K562 (cell line): ENCODE measurements at regions not wholly inside any gene's neighbourhood (a gene's known extent, or its start where the extent isn't known, plus 50 kb on each side); places are given as distances from the start of the nearest gene placed in this dataset.

Experiments
- ATAC-seq: fragments of 200-7000 bp; cut with Tn5 transposase; 3 replicates; pipeline ENCODE4 v1.9.1; 2020; ENCODE audit warnings: moderate library complexity
- BruUV-seq: library from RNA; stranded (reverse); fragments of 400-500 nt; replicated peaks from 2 replicates; lab custom pipeline; 2021; lab: Mats Ljungman, UMichigan
- CTCF ChIA-PET: fragments of 300-600 bp; formaldehyde crosslinking; extraction: SDS; loops from one replicate; lab custom pipeline; 2021; ENCODE audit warnings: low intra/inter-chr PET ratio; lab: Yijun Ruan, JAX
- POLR2A ChIA-PET: fragments of 300-600, 350-650 bp; sonication (Branson Sonifier 250); formaldehyde crosslinking; extraction: SDS; loops from one replicate; lab custom pipeline; 2021; ENCODE audit warnings: antibody characterized with exemption, inconsistent platforms; lab: Yijun Ruan, JAX
- DNase-seq, 4 experiments: peaks; one replicate each; pipeline versions ENCODE4 v3.0.0 to v3.0.0-alpha.2; 2011 to 2018; ENCODE audit warnings: low spot score in 3 of 4, mixed read lengths in 3 of 4; ENCODE audit errors: extremely low read depth in 1 of 4
- FAIRE-seq: peaks from 2 replicates; lab custom pipeline; 2011; peaks lifted over from hg19 to GRCh38; lab: Jason Lieb, UNC
- H2AFZ ChIP-seq: 2 replicates; pipeline ENCODE4 v1.6.0; 2011; ENCODE audit warnings: low read depth, low read length, control low read depth, inconsistent platforms
- H3K27ac ChIP-seq: fragments of 200-600 bp; 3 replicates; pipeline ENCODE4 v1.8.0; 2011; ENCODE audit warnings: low read depth, mild to moderate bottlenecking, control low read depth, inconsistent platforms, low read length, moderate library complexity, mixed read lengths; ENCODE audit errors: extremely low read depth
- H3K27me3 ChIP-seq, 2 experiments: fragments of 300-600 bp in 1 of 2; 2 replicates in 1 of 2; 3 replicates in 1 of 2; pipeline versions ENCODE4 v1.6.0 to v1.8.0; 2011; ENCODE audit warnings: inconsistent platforms in 2 of 2, low read length in 2 of 2, mild to moderate bottlenecking in 1 of 2, mixed read lengths in 1 of 2, moderate library complexity in 1 of 2; ENCODE audit not compliant: control insufficient read depth in 2 of 2, insufficient read depth in 2 of 2
- H3K36me3 ChIP-seq: fragments of 300-600 bp; 3 replicates; pipeline ENCODE4 v1.8.0; 2011; ENCODE audit warnings: mild to moderate bottlenecking, low read length, inconsistent platforms; ENCODE audit not compliant: control insufficient read depth, insufficient read depth
- H3K4me1 ChIP-seq, 2 experiments: fragments of 200-600 bp in 1 of 2; replicated peaks in 1 of 2; 2 replicates in 1 of 2; 3 replicates in 1 of 2; pipeline versions ENCODE4 v1.5.1 to v1.8.0; 2011; ENCODE audit warnings: inconsistent platforms in 2 of 2, low read length in 2 of 2, mild to moderate bottlenecking in 1 of 2, mixed read lengths in 1 of 2, moderate library complexity in 1 of 2; ENCODE audit not compliant: control insufficient read depth in 2 of 2, insufficient read depth in 2 of 2
- H3K4me2 ChIP-seq: 2 replicates; pipeline ENCODE4 v1.6.1; 2011; ENCODE audit warnings: low read length, control low read depth, inconsistent platforms, mixed read lengths; ENCODE audit not compliant: insufficient read depth
- H3K4me3 ChIP-seq: fragments of 200-600 bp; sonication (generic), shearing (Covaris generic); 2 replicates; pipeline ENCODE4 v1.5.1; 2016; ENCODE audit warnings: control low read depth, inconsistent platforms
- H3K79me2 ChIP-seq: fragments of 200-600 bp; 3 replicates; pipeline ENCODE4 v1.8.0; 2011; ENCODE audit warnings: low read length, inconsistent platforms; ENCODE audit not compliant: control insufficient read depth, insufficient read depth
- H3K9ac ChIP-seq, 2 experiments: 2 replicates each; pipeline versions ENCODE4 v1.6.0 to v1.6.1; 2011; ENCODE audit warnings: low read depth in 2 of 2, low read length in 2 of 2, control low read depth in 1 of 2, inconsistent platforms in 1 of 2, mild to moderate bottlenecking in 1 of 2, mixed read lengths in 1 of 2; ENCODE audit not compliant: insufficient read depth in 1 of 2
- H3K9me1 ChIP-seq: one replicate; pipeline ENCODE4 v1.6.0; 2011; ENCODE audit warnings: inconsistent platforms, mild to moderate bottlenecking, low read length, moderate library complexity; ENCODE audit not compliant: control insufficient read depth, insufficient read depth
- H3K9me3 ChIP-seq: replicated peaks from 2 replicates; pipeline ENCODE4 v1.5.1; 2011; ENCODE audit warnings: low read depth, low read length, inconsistent platforms; ENCODE audit not compliant: control insufficient read depth, insufficient read depth
- H4K20me1 ChIP-seq: replicated peaks from 2 replicates; pipeline ENCODE4 v1.6.1; 2011; ENCODE audit warnings: low read length, inconsistent platforms, mixed read lengths; ENCODE audit not compliant: control insufficient read depth, insufficient read depth
- ARNT ChIP-seq, 2 experiments: fragments of 450-650 bp; IDR thresholded peaks; 2 replicates each; pipeline ENCODE4 v1.6.1; 2016; ENCODE audit warnings: mild to moderate bottlenecking in 1 of 2
- CREBBP ChIP-seq: IDR thresholded peaks from one replicate; pipeline ENCODE4 v1.6.1; 2012; ENCODE audit warnings: low read depth, mild to moderate bottlenecking, control low read depth, inconsistent platforms, low read length
- HDAC8 ChIP-seq: fragments of 450-650 bp; IDR thresholded peaks from 2 replicates; pipeline ENCODE4 v1.6.1; 2016; ENCODE audit warnings: mild to moderate bottlenecking, missing genetic modification characterization, moderate library complexity, missing compliant biosample characterization
- JUNB ChIP-seq: fragments of 450-650 bp; formaldehyde crosslinking; conservative IDR thresholded peaks from 2 replicates; pipeline ENCODE4 v1.4.0; 2020; ENCODE audit warnings: mild to moderate bottlenecking
- KDM4B ChIP-seq, 2 experiments: fragments of 450-650 bp in 1 of 2; sonication (generic) in 1 of 2; IDR thresholded peaks; 2 replicates each; pipeline ENCODE4 v1.6.1; 2016 to 2017; ENCODE audit warnings: borderline replicate concordance in 2 of 2, antibody characterized with exemption in 1 of 2, low read depth in 1 of 2, mild to moderate bottlenecking in 1 of 2
- OTX1 ChIP-seq: fragments of 450-650 bp; formaldehyde crosslinking; IDR thresholded peaks from 2 replicates; pipeline ENCODE4 v1.4.0; 2022; ENCODE audit warnings: mild to moderate bottlenecking
- RFX5 ChIP-seq: IDR thresholded peaks from 2 replicates; pipeline ENCODE4 v1.6.1; 2011; ENCODE audit warnings: low read depth, mild to moderate bottlenecking, improper control_type of control experiment, low read length
- SRSF3 ChIP-seq: fragments of 200-400 bp; formaldehyde crosslinking; IDR thresholded peaks from 2 replicates; pipeline ENCODE4 v1.6.1; 2016; ENCODE audit warnings: mild to moderate bottlenecking, low read length, moderate library complexity; ENCODE audit not compliant: insufficient read depth
- ZNF143 ChIP-seq: sonication (generic); formaldehyde crosslinking; IDR thresholded peaks from 2 replicates; pipeline ENCODE4 v1.9.0; 2022; ENCODE audit warnings: mild to moderate bottlenecking, missing genetic modification reagents
- ZNF316 ChIP-seq: fragments of 450-650 bp; IDR thresholded peaks from 2 replicates; pipeline ENCODE4 v1.6.1; 2016
- ZNF408 ChIP-seq: fragments of 250-450 bp; sonication (Bioruptor Pico); IDR thresholded peaks from 2 replicates; pipeline ENCODE4 v1.4.0; 2020; ENCODE audit warnings: low read depth, mild to moderate bottlenecking, moderate library complexity
- ZNF583 ChIP-seq: fragments of 250-450 bp; sonication (Bioruptor Pico); IDR thresholded peaks from 2 replicates; pipeline ENCODE4 v1.4.0; 2020
- WGBS: fragments of 100-300 bp; shearing (Covaris generic); methylation state at CpG from one replicate; pipeline ENCODE4 v1.1.6; 2016; ENCODE audit warnings: low coverage, mixed read lengths; ENCODE audit not compliant: insufficient coverage; ENCODE audit errors: missing lambda C conversion rate; 5-methylcytosine and 5-hydroxymethylcytosine counted together
- in situ Hi-C: fragments of 300-500 bp; cut with MboI; formaldehyde crosslinking; loops from 4 replicates; pipeline ENCODE4 v1.15.0; 2018; ENCODE audit warnings: inconsistent platforms, mixed read lengths
- intact Hi-C: fragments of 100-400 bp; cut with micrococcal nuclease; formaldehyde crosslinking; loops from 2 replicates; pipeline ENCODE4 v1.14.2; 2022
- TF ChIP-seq, protein P1 (sequence below): fragments of 450-650 bp; IDR thresholded peaks from 2 replicates; pipeline ENCODE4 v1.7.0; 2016; ENCODE audit warnings: borderline replicate concordance

DNA sequence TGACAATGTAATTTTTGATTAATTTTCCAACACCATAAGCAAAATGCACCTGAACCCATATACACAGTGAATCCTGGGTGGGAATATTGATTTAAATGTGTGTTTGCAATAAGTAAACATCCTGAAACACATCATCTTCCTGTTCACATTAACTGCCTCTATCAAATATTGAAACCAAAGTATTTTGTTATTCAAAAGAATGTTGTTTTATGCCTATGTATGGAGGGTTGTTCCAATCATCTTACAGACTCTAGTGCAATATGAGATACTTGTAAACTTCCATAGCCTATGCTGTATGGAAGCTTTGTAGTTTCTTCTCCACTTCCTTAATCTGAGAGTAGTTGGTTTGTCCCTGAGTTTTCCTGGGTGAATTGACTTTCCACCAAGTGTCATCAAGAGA lies 105.4 kb upstream of the SLC7A11 start (continued):
- TF ChIP-seq, protein P1, sequence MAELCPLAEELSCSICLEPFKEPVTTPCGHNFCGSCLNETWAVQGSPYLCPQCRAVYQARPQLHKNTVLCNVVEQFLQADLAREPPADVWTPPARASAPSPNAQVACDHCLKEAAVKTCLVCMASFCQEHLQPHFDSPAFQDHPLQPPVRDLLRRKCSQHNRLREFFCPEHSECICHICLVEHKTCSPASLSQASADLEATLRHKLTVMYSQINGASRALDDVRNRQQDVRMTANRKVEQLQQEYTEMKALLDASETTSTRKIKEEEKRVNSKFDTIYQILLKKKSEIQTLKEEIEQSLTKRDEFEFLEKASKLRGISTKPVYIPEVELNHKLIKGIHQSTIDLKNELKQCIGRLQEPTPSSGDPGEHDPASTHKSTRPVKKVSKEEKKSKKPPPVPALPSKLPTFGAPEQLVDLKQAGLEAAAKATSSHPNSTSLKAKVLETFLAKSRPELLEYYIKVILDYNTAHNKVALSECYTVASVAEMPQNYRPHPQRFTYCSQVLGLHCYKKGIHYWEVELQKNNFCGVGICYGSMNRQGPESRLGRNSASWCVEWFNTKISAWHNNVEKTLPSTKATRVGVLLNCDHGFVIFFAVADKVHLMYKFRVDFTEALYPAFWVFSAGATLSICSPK = no peak
- no peak for TF ChIP-seq ARNT (IDR thresholded peaks at IDR 0.05)

- Histone ChIP-seq H3K27ac (no peak overlapping the region), H3K9ac (no peak overlapping the region), H2AFZ (no peak overlapping the region), H3K36me3 (no peaks in the 10 kb centered on the region), H3K4me1 (no peaks in the 10 kb centered on the region), H3K9me3 (no peaks in the 10 kb centered on the region), H4K20me1 (no peaks in the 10 kb centered on the region), H3K79me2 (no peaks in the 10 kb centered on the region), H3K27me3 (no peaks in the 10 kb centered on the region), H3K4me3 (no peak overlapping the region), H3K4me2 (no peak overlapping the region)
- ChIA-PET CTCF (no interaction called here), POLR2A (no interaction called here)
- ATAC-seq = no peak
- in situ Hi-C loops = no loop called here
- intact Hi-C loops = no loop called here
- no peak for DNase-seq
- BruUV-seq = no TSS peak
- 8% methylated on average over 4 of the region's 4 CpGs for WGBS
- TF ChIP-seq ZNF316 (no peak), OTX1 (CRISPR knock-in tag) (no peak), ZNF408 (CRISPR knock-in tag) (no peak), RFX5 (no peak), JUNB (CRISPR knock-in tag) (no peak), ZNF143 (no peak), CREBBP (no peak), KDM4B (IDR thresholded peaks at IDR 0.05; ENCODE audit: borderline replicate concordance in 2 of 2, low read depth in 1 of 2) (no peak), ZNF583 (no peak), SRSF3 (no peak), HDAC8 (tag) (no peak)
- TF ChIP-seq, all 486 proteins: peak for 0
- FAIRE-seq = no peak
- no peaks in the 10 kb centered on the region for H3K9me1 ChIP-seq
Measured at GRCh38 chr4:138344851-138345250, 102.7 kb upstream of the SLC7A11 start.
